ENCODE measurements at regions not wholly inside any gene's neighbourhood (a gene's known extent, or its start where the extent isn't known, plus 50 kb on each side); places are given as distances from the start of the nearest gene placed in this dataset.

DNA sequence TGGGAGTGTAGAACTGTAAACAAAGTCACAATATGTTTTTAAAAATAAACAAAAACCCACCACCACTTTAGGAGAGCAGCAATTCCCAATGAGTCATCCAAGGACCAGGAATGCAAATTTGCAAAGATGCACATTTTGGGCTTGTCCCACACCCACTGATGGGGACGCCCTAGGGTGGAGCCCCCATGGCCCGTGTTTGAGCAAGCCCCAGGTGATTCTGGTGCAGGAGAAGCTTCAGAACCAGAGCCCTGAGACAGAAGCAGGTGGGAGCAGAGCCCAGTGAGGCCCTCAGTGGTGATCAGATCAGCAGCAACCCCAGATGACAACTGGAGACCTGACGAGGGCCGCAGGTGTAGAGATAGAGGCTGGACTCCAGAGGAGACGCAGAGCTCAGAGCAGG, 55.1 kb upstream of the PFKP start:
- H3K4me1 ChIP-seq (ENCODE audit: control insufficient read depth in 2 of 2, insufficient read depth in 2 of 2, low read length in 2 of 2), result peaks cover 22 to 26% of the 10 kb centered on the region in 2 donors
- DNase-seq, result no peak
- H3K79me2 ChIP-seq (ENCODE audit: control insufficient read depth, insufficient read depth, low read length), result no peaks in the 10 kb centered on the region
- ChIA-PET POLR2A (no interaction called here), CTCF (no interaction called here)
- no peaks in the 10 kb centered on the region for H3K9me3 Mint-ChIP-seq (ENCODE audit: insufficient read depth)
- H2AFZ ChIP-seq (ENCODE audit: insufficient read depth, low read depth, low read length, poor library complexity, severe bottlenecking), result no peak overlapping the region
- no peaks in the 10 kb centered on the region for H3K9me3 ChIP-seq (ENCODE audit: control extremely low read depth in 1 of 3, control insufficient read depth in 2 of 3, insufficient read depth in 1 of 3, low read length in 2 of 3)
- no peak for ATAC-seq (ENCODE audit: low read depth)
- WGBS (ENCODE audit: insufficient coverage), result 84% methylated on average over 4 of the region's 5 CpGs
- peaks cover 26% of the 10 kb centered on the region for H3K27me3 Mint-ChIP-seq
- no peak overlapping the region for H3K27ac Mint-ChIP-seq
- no peak overlapping the region for H3K4me2 ChIP-seq (replicated peaks; ENCODE audit: low read depth, low read length, poor library complexity, severe bottlenecking)
- H3K4me1 Mint-ChIP-seq, result peaks cover 25% of the 10 kb centered on the region
- H4K20me1 ChIP-seq (ENCODE audit: control insufficient read depth, insufficient read depth, low read length, poor library complexity, severe bottlenecking), result no peaks in the 10 kb centered on the region
- H3K4me3 Mint-ChIP-seq, result no peak overlapping the region
- no peak overlapping the region for H3K27ac ChIP-seq (ENCODE audit: low read length in 2 of 2)
- no peaks in the 10 kb centered on the region for H3K36me3 ChIP-seq (replicated peaks in 1 of 2; ENCODE audit: control extremely low read depth in 1 of 2, control insufficient read depth in 1 of 2, extremely low read depth in 1 of 2, insufficient read depth in 2 of 2, low read length in 1 of 2)
- intact Hi-C loops (cut with micrococcal nuclease), result no loop called here
- H3K4me3 ChIP-seq (ENCODE audit: control extremely low read depth in 1 of 5, extremely low read depth in 1 of 5, insufficient read depth in 1 of 5, low read depth in 2 of 5, low read length in 4 of 5), result no peak overlapping the region
- H3K27me3 ChIP-seq (replicated peaks in 1 of 4; ENCODE audit: control extremely low read depth in 1 of 4, control insufficient read depth in 3 of 4, insufficient read depth in 4 of 4, low read length in 3 of 4), result peaks cover 0 to 11% (median 5%) of the 10 kb centered on the region in 4 experiments
- H3K9ac ChIP-seq (ENCODE audit: low read length), result no peak overlapping the region
- TF ChIP-seq, protein P1, sequence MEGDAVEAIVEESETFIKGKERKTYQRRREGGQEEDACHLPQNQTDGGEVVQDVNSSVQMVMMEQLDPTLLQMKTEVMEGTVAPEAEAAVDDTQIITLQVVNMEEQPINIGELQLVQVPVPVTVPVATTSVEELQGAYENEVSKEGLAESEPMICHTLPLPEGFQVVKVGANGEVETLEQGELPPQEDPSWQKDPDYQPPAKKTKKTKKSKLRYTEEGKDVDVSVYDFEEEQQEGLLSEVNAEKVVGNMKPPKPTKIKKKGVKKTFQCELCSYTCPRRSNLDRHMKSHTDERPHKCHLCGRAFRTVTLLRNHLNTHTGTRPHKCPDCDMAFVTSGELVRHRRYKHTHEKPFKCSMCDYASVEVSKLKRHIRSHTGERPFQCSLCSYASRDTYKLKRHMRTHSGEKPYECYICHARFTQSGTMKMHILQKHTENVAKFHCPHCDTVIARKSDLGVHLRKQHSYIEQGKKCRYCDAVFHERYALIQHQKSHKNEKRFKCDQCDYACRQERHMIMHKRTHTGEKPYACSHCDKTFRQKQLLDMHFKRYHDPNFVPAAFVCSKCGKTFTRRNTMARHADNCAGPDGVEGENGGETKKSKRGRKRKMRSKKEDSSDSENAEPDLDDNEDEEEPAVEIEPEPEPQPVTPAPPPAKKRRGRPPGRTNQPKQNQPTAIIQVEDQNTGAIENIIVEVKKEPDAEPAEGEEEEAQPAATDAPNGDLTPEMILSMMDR (IDR thresholded peaks at IDR 0.05), result no peak
- no peak for TF ChIP-seq EZH2 (IDR thresholded peaks at IDR 0.05; ENCODE audit: borderline replicate concordance, insufficient read depth, low read depth, low read length, poor library complexity, severe bottlenecking)

DNA sequence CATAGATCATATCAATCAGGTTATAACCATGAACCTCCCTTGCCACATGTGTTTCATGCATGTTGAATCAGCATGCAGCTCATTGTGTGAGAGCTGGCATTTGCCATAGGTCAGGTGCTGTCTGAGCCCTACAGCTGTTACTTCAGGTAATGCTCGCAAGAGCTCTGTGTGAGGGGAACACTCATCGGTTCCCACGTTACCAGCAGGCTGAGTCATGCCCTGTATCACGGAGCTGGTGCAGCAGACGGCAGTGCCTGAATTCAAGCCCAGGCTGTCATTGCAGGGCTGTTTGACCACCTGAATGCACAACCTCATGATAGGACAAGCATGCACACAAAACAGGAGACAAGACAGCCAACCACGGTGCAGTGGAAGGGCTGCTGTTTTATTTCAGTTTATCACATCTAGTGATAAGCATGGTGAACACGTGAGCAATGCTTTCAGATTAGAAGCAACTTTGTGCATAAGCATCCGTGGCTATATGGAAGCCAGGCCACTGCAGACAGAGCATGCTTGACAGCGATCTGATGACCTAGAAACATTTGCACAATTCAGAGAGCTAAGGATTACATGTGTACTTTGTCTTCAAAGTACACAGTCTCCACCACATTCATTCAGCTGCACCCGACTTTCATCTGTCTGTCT, 56.4 kb upstream of the PFKP start:
- no peaks in the 10 kb centered on the region for H3K9me3 Mint-ChIP-seq (ENCODE audit: insufficient read depth)
- no peaks in the 10 kb centered on the region for H3K79me2 ChIP-seq (ENCODE audit: control insufficient read depth, insufficient read depth, low read length)
- H3K4me2 ChIP-seq (replicated peaks; ENCODE audit: low read depth, low read length, poor library complexity, severe bottlenecking), result no peak overlapping the region
- ChIA-PET POLR2A (no interaction called here), CTCF (interaction anchor here (1.8 kb wide), 1 partner anchor 33 kb away, joined by 4 read pairs; no protein-coding TSS in a partner anchor)
- TF ChIP-seq, protein P1 (IDR thresholded peaks at IDR 0.05), result no peak
- TF ChIP-seq EZH2 (IDR thresholded peaks at IDR 0.05; ENCODE audit: borderline replicate concordance, insufficient read depth, low read depth, low read length, poor library complexity, severe bottlenecking), result no peak
- H3K4me1 ChIP-seq (ENCODE audit: control insufficient read depth in 2 of 2, insufficient read depth in 2 of 2, low read length in 2 of 2), result peaks cover 29 to 33% of the 10 kb centered on the region in 2 donors
- no peak overlapping the region for H3K27ac ChIP-seq (ENCODE audit: low read length in 2 of 2)
- intact Hi-C loops (cut with micrococcal nuclease), result no loop called here
- peaks cover 30% of the 10 kb centered on the region for H3K27me3 Mint-ChIP-seq
- H3K4me1 Mint-ChIP-seq, result peaks cover 33% of the 10 kb centered on the region
- H3K9ac ChIP-seq (ENCODE audit: low read length), result no peak overlapping the region
- no peak overlapping the region for H3K27ac Mint-ChIP-seq
- no peaks in the 10 kb centered on the region for H3K9me3 ChIP-seq (ENCODE audit: control extremely low read depth in 1 of 3, control insufficient read depth in 2 of 3, insufficient read depth in 1 of 3, low read length in 2 of 3)
- no peaks in the 10 kb centered on the region for H4K20me1 ChIP-seq (ENCODE audit: control insufficient read depth, insufficient read depth, low read length, poor library complexity, severe bottlenecking)
- H3K4me3 Mint-ChIP-seq, result no peak overlapping the region
- H3K4me3 ChIP-seq (ENCODE audit: control extremely low read depth in 1 of 5, extremely low read depth in 1 of 5, insufficient read depth in 1 of 5, low read depth in 2 of 5, low read length in 4 of 5), result no peak overlapping the region
- ATAC-seq (ENCODE audit: low read depth) (no peak), DNase-seq (no peak)
- peaks cover 0 to 11% (median 5%) of the 10 kb centered on the region in 4 experiments for H3K27me3 ChIP-seq (replicated peaks in 1 of 4; ENCODE audit: control extremely low read depth in 1 of 4, control insufficient read depth in 3 of 4, insufficient read depth in 4 of 4, low read length in 3 of 4)
- no peaks in the 10 kb centered on the region for H3K36me3 ChIP-seq (replicated peaks in 1 of 2; ENCODE audit: control extremely low read depth in 1 of 2, control insufficient read depth in 1 of 2, extremely low read depth in 1 of 2, insufficient read depth in 2 of 2, low read length in 1 of 2)
- WGBS (ENCODE audit: insufficient coverage), result 91% methylated on average over 8 of the region's 10 CpGs
- no peak overlapping the region for H2AFZ ChIP-seq (ENCODE audit: insufficient read depth, low read depth, low read length, poor library complexity, severe bottlenecking)

All from B cell (primary cell).